ENCODE measurements at regions not wholly inside any gene's neighbourhood (a gene's known extent, or its start where the extent isn't known, plus 50 kb on each side); places are given as distances from the start of the nearest gene placed in this dataset.

- Histone ChIP-seq H2AFZ (ENCODE audit: low read depth, low read length) (no peak overlapping the region), H3K27ac (ENCODE audit: low read length) (no peak overlapping the region), H3K4me2 (ENCODE audit: insufficient read depth, low read length) (no peak overlapping the region), H3K9ac (ENCODE audit: low read depth, low read length) (no peak overlapping the region), H3K4me1 (ENCODE audit: insufficient read depth, low read length) (no peaks in the 10 kb centered on the region), H3K27me3 (ENCODE audit: insufficient read depth, low read length, poor library complexity) (peaks cover 3% of the 10 kb centered on the region), H3K36me3 (ENCODE audit: insufficient read depth, low read length) (no peaks in the 10 kb centered on the region), H4K20me1 (ENCODE audit: insufficient read depth, low read length) (no peaks in the 10 kb centered on the region), H3K4me3 (ENCODE audit: low read depth in 1 of 2, low read length in 2 of 2) (no peak overlapping the region), H3K9me3 (ENCODE audit: insufficient read depth, low read length, severe bottlenecking) (no peaks in the 10 kb centered on the region), H3K79me2 (ENCODE audit: insufficient read depth, low read length) (no peaks in the 10 kb centered on the region)
- DNase-seq (no peak), ATAC-seq (ENCODE audit: insufficient read depth, low read depth) (no peak)
- TF ChIP-seq EZH2 (IDR thresholded peaks at IDR 0.05; ENCODE audit: borderline replicate concordance, low read depth, low read length, severe bottlenecking), result no peak
- TF ChIP-seq, protein P1, sequence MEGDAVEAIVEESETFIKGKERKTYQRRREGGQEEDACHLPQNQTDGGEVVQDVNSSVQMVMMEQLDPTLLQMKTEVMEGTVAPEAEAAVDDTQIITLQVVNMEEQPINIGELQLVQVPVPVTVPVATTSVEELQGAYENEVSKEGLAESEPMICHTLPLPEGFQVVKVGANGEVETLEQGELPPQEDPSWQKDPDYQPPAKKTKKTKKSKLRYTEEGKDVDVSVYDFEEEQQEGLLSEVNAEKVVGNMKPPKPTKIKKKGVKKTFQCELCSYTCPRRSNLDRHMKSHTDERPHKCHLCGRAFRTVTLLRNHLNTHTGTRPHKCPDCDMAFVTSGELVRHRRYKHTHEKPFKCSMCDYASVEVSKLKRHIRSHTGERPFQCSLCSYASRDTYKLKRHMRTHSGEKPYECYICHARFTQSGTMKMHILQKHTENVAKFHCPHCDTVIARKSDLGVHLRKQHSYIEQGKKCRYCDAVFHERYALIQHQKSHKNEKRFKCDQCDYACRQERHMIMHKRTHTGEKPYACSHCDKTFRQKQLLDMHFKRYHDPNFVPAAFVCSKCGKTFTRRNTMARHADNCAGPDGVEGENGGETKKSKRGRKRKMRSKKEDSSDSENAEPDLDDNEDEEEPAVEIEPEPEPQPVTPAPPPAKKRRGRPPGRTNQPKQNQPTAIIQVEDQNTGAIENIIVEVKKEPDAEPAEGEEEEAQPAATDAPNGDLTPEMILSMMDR (IDR thresholded peaks at IDR 0.05; ENCODE audit: borderline replicate concordance, extremely low read depth, low read length, poor library complexity, severe bottlenecking), result no peak
Measured at GRCh38 chr3:101939361-101940049, 90.2 kb downstream of the NFKBIZ start.

DNA sequence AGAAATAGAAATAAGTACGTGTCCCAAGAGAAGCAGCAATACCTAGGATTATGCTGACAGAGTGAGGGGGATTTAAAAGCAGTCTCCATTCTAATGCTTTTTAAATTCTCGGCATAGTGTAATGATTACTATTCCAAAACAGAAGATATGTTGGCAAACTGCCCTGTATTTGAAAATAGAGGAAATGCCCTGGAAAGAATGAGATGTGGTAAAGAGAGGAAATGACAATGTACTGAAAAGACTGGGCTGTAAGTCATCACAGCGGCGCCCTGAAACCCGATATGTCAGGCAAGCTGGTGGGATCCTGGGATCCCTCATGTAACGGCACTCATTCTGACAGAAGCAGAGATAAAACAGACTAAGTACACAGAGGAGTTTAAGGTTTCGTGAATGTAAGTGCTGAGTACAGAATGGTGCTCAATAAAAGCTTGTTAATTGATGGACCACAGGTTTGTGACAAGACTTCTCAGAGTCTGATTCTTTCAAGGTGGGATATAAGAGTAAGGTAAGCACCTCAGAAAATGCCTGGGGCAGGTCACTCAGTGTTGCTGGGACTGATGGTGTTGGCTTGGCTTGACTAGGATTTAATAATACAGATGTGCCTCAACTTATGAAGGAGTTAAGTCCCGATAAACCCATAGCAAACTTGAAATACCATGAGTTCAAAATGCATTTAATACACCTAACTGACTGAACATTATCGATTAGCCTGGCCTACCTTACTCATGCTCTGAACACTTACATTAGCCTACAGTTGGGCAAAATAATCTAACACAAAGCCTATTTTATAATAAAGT is 91.4 kb downstream of the NFKBIZ start:
- H3K9ac ChIP-seq (ENCODE audit: low read depth, low read length), result no peak overlapping the region
- no peak overlapping the region for H3K4me2 ChIP-seq (ENCODE audit: insufficient read depth, low read length)

DNA sequence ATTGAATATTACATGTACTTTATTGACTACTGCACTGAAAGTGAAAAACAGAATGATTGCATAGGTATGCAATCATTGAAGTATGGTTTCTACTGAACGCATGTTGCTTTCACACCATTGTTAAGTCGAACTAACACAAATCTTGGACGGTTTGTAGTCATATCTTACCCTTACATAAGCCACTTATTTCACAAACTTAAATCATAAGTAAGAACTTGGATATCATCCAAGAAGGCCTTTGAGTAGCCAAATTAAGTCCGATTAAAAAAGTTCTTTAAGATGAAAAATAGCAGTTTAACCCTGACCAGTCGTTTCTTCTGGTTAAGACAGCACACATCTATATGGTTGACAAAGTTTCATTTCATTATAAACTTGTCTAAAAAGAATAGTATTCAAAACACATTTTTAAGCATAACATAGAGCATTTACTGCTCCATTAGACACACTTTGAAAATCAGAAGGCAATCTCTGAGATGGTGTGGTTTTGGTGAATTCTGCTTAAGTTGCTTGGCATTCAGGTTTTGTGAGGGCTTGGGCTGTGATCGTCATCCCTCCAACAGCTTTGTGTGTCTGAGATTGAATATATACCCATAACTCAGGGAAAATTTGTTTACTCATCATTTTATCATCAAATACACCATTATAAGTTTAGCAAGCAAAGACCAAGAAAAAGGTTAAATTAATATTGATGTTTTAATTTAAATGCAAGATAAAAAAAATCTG is 92.2 kb downstream of the NFKBIZ start:
- no peaks in the 10 kb centered on the region for H3K79me2 ChIP-seq (ENCODE audit: insufficient read depth, low read length)
- no peak overlapping the region for H3K27ac ChIP-seq (ENCODE audit: low read length)
- no peak overlapping the region for H3K4me2 ChIP-seq (ENCODE audit: insufficient read depth, low read length)
- H3K9ac ChIP-seq (ENCODE audit: low read depth, low read length), result no peak overlapping the region
- no peaks in the 10 kb centered on the region for H3K4me1 ChIP-seq (ENCODE audit: insufficient read depth, low read length)
- no peaks in the 10 kb centered on the region for H3K36me3 ChIP-seq (ENCODE audit: insufficient read depth, low read length)
- H2AFZ ChIP-seq (ENCODE audit: low read depth, low read length), result no peak overlapping the region
- ATAC-seq (ENCODE audit: insufficient read depth, low read depth), result no peak
- peaks cover 3% of the 10 kb centered on the region for H3K27me3 ChIP-seq (ENCODE audit: insufficient read depth, low read length, poor library complexity)
- no peak for DNase-seq
- H3K9me3 ChIP-seq (ENCODE audit: insufficient read depth, low read length, severe bottlenecking), result no peaks in the 10 kb centered on the region
- H3K4me3 ChIP-seq (ENCODE audit: low read depth in 1 of 2, low read length in 2 of 2), result no peak overlapping the region
- TF ChIP-seq, protein P1 (IDR thresholded peaks at IDR 0.05; ENCODE audit: borderline replicate concordance, extremely low read depth, low read length, poor library complexity, severe bottlenecking), result no peak
- no peak for TF ChIP-seq EZH2 (IDR thresholded peaks at IDR 0.05; ENCODE audit: borderline replicate concordance, low read depth, low read length, severe bottlenecking)
- no peaks in the 10 kb centered on the region for H4K20me1 ChIP-seq (ENCODE audit: insufficient read depth, low read length)

More for the DNA sequence above, 91.4 kb downstream of the NFKBIZ start:
- no peak overlapping the region for H2AFZ ChIP-seq (ENCODE audit: low read depth, low read length)
- ATAC-seq (ENCODE audit: insufficient read depth, low read depth) (no peak), DNase-seq (no peak)
- H3K4me1 ChIP-seq (ENCODE audit: insufficient read depth, low read length), result no peaks in the 10 kb centered on the region
- H3K4me3 ChIP-seq (ENCODE audit: low read depth in 1 of 2, low read length in 2 of 2), result no peak overlapping the region
- H3K9me3 ChIP-seq (ENCODE audit: insufficient read depth, low read length, severe bottlenecking), result no peaks in the 10 kb centered on the region
- H3K27me3 ChIP-seq (ENCODE audit: insufficient read depth, low read length, poor library complexity), result peaks cover 3% of the 10 kb centered on the region
- H4K20me1 ChIP-seq (ENCODE audit: insufficient read depth, low read length), result no peaks in the 10 kb centered on the region
- no peaks in the 10 kb centered on the region for H3K79me2 ChIP-seq (ENCODE audit: insufficient read depth, low read length)
- no peak overlapping the region for H3K27ac ChIP-seq (ENCODE audit: low read length)
- no peak for TF ChIP-seq EZH2 (IDR thresholded peaks at IDR 0.05; ENCODE audit: borderline replicate concordance, low read depth, low read length, severe bottlenecking)
- TF ChIP-seq, protein P1 (IDR thresholded peaks at IDR 0.05; ENCODE audit: borderline replicate concordance, extremely low read depth, low read length, poor library complexity, severe bottlenecking), result no peak
- no peaks in the 10 kb centered on the region for H3K36me3 ChIP-seq (ENCODE audit: insufficient read depth, low read length)

All from DND-41 (cell line).